ENCODE measurements at regions not wholly inside any gene's neighbourhood (a gene's known extent, or its start where the extent isn't known, plus 50 kb on each side); places are given as distances from the start of the nearest gene placed in this dataset.

DNA sequence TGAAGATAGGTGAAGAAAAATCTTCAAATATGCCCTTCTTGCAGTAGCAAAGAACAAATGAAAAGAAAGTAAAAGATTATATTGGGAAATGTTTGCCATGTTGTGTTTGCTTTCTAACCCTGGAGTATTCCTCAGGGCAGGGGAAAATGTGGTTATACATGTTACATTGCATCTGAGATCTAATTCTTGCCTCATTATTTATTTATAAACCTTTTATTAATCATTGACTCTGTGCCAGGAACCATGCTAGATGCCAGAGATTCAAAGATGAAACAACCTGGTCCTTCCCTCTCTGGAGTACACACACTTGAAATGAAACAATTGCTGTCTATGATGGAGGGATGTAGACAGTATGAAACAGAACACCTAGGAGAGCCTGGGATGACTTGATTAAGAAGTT lies 128.1 kb upstream of the HMGA2 start:
- H3K4me3 ChIP-seq = no peak overlapping the region
- DNase-seq = no peak
- H3K36me3 ChIP-seq = no peaks in the 10 kb centered on the region
- H3K27me3 ChIP-seq (ENCODE audit: low read depth) = peaks cover 11% of the 10 kb centered on the region
- H3K27ac ChIP-seq (replicated peaks) = no peak overlapping the region
- TF ChIP-seq CTCF (IDR thresholded peaks at IDR 0.05; ENCODE audit: borderline replicate concordance) = no peak
- H3K9me3 ChIP-seq (replicated peaks) = no peaks in the 10 kb centered on the region
- intact Hi-C loops (cut with micrococcal nuclease) = no loop called here
- H3K4me1 ChIP-seq = no peaks in the 10 kb centered on the region

GRCh38 chr12:65699251-65699650 lies 125.0 kb upstream of the HMGA2 start:
- no peak for DNase-seq
- peaks cover 18% of the 10 kb centered on the region for H3K27me3 ChIP-seq (ENCODE audit: low read depth)
- H3K36me3 ChIP-seq = no peaks in the 10 kb centered on the region
- no peak overlapping the region for H3K4me3 ChIP-seq
- peak; percentile 18 for TF ChIP-seq CTCF (IDR thresholded peaks at IDR 0.05; ENCODE audit: borderline replicate concordance)
- intact Hi-C loops (cut with micrococcal nuclease) = no loop called here
- H3K27ac ChIP-seq (replicated peaks) = no peak overlapping the region
- H3K9me3 ChIP-seq (replicated peaks) = peaks cover 2% of the 10 kb centered on the region
- no peaks in the 10 kb centered on the region for H3K4me1 ChIP-seq

- Histone ChIP-seq H3K9me3 (replicated peaks) (peaks cover 34% of the 10 kb centered on the region), H3K27ac (replicated peaks) (no peak overlapping the region), H3K27me3 (ENCODE audit: low read depth) (peaks cover 20% of the 10 kb centered on the region), H3K4me1 (no peaks in the 10 kb centered on the region), H3K4me3 (no peak overlapping the region), H3K36me3 (no peaks in the 10 kb centered on the region)
- intact Hi-C loops (cut with micrococcal nuclease) = no loop called here
- DNase-seq = no peak
- TF ChIP-seq CTCF (IDR thresholded peaks at IDR 0.05; ENCODE audit: borderline replicate concordance) = no peak
Measured at GRCh38 chr12:65703176-65703575, 121.1 kb upstream of the HMGA2 start.

DNA sequence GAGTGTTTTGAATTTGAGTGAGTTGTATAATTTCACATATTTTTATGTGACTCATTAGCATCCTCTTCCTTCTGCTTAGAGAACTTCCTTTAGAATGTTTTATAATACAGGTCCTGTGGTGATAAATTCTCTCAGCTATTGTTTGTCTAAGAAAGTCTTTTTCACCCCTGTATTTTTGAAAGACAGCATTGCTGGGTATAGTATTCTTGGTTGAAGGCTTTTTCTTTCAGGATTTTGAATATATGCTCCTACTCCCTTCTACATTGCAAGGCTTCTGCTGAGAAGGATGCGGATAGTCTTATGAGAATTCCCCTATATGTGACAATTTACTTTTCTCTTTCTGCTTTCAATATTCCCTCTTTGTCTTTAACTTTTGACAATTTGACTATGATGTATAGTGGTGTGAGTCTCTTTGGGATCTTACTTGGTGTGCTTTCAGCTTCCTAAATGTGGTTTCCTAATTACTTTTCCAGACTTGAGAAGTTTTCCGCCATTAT lies 118.9 kb upstream of the HMGA2 start:
- H3K27ac ChIP-seq (replicated peaks) = no peak overlapping the region
- intact Hi-C loops (cut with micrococcal nuclease) = no loop called here
- no peak overlapping the region for H3K4me3 ChIP-seq
- no peaks in the 10 kb centered on the region for H3K36me3 ChIP-seq
- H3K9me3 ChIP-seq (replicated peaks) = peaks cover 34% of the 10 kb centered on the region
- no peak for DNase-seq
- TF ChIP-seq CTCF (IDR thresholded peaks at IDR 0.05; ENCODE audit: borderline replicate concordance) = no peak
- peaks cover 35% of the 10 kb centered on the region for H3K27me3 ChIP-seq (ENCODE audit: low read depth)
- H3K4me1 ChIP-seq = no peaks in the 10 kb centered on the region

GRCh38 chr12:65707051-65707450 lies 117.2 kb upstream of the HMGA2 start:
- no peaks in the 10 kb centered on the region for H3K36me3 ChIP-seq
- no peaks in the 10 kb centered on the region for H3K4me1 ChIP-seq
- no peak overlapping the region for H3K27ac ChIP-seq (replicated peaks)
- intact Hi-C loops (cut with micrococcal nuclease) = no loop called here
- peaks cover 42% of the 10 kb centered on the region for H3K27me3 ChIP-seq (ENCODE audit: low read depth)
- no peak for DNase-seq
- no peak for TF ChIP-seq CTCF (IDR thresholded peaks at IDR 0.05; ENCODE audit: borderline replicate concordance)
- H3K4me3 ChIP-seq = no peak overlapping the region
- peaks cover 34% of the 10 kb centered on the region for H3K9me3 ChIP-seq (replicated peaks)

Measured in left ventricle myocardium inferior (tissue), 1 donor.